DND-41 (cell line): ENCODE measurements at regions not wholly inside any gene's neighbourhood (a gene's known extent, or its start where the extent isn't known, plus 50 kb on each side); places are given as distances from the start of the nearest gene placed in this dataset.

Experiments
- CTCF ChIP-seq: IDR thresholded peaks from 2 replicates; pipeline ENCODE4 v1.5.1; 2012; ENCODE audit warnings: borderline replicate concordance, low read length, moderate library complexity, mild to moderate bottlenecking; ENCODE audit not compliant: poor library complexity, severe bottlenecking; ENCODE audit errors: extremely low read depth
- EZH2 ChIP-seq: IDR thresholded peaks from 3 replicates; pipeline ENCODE4 v1.6.1; 2012; ENCODE audit warnings: borderline replicate concordance, low read depth, mild to moderate bottlenecking, moderate library complexity, low read length, inconsistent platforms; ENCODE audit not compliant: severe bottlenecking

- no peak for TF ChIP-seq CTCF
- no peak for TF ChIP-seq EZH2
These were observed 95.2 kb downstream of the YTHDF1 start for GRCh38 chr20:63120808-63121090.
